Neural cell (in vitro differentiated cells): ENCODE measurements at regions not wholly inside any gene's neighbourhood (a gene's known extent, or its start where the extent isn't known, plus 50 kb on each side); places are given as distances from the start of the nearest gene placed in this dataset.

Source experiments
- H2AFZ ChIP-seq: fragments of 200-600, 300-800 bp; sonication (generic), shearing (Covaris generic); 2 replicates; pipeline ENCODE4 v1.6.0; 2014; ENCODE audit warnings: low read depth, mild to moderate bottlenecking, antibody characterized with exemption, low read length, moderate library complexity
- H3F3A ChIP-seq: fragments of 200-600 bp; shearing (Covaris generic); 2 replicates; pipeline ENCODE4 v1.6.1; 2016; ENCODE audit warnings: mild to moderate bottlenecking, moderate library complexity, mixed read lengths, antibody characterized with exemption, low read length; ENCODE audit not compliant: insufficient read depth, poor library complexity, severe bottlenecking
- H3K27ac ChIP-seq: fragments of 200-600, 300-800 bp; sonication (generic), shearing (Covaris generic); 2 replicates; pipeline ENCODE4 v1.5.1; 2014; ENCODE audit warnings: mild to moderate bottlenecking, low read length, moderate library complexity
- H3K27me3 ChIP-seq: fragments of 300-800, 200-600 bp; sonication (generic), shearing (Covaris generic); 2 replicates; pipeline ENCODE4 v1.6.0; 2014; ENCODE audit warnings: mild to moderate bottlenecking, low read depth, low read length, moderate library complexity; ENCODE audit not compliant: insufficient read depth
- H3K36me3 ChIP-seq: fragments of 300-800, 200-600 bp; sonication (generic), shearing (Covaris generic); 2 replicates; pipeline ENCODE4 v1.5.1; 2014; ENCODE audit warnings: mild to moderate bottlenecking, antibody characterized with exemption, low read length, moderate library complexity; ENCODE audit not compliant: insufficient read depth
- H3K4me2 ChIP-seq: fragments of 300-800, 200-600 bp; sonication (generic), shearing (Covaris generic); 2 replicates; pipeline ENCODE4 v1.6.0; 2014; ENCODE audit warnings: mild to moderate bottlenecking, low read length
- H3K4me3 ChIP-seq: fragments of 300-800, 200-600 bp; sonication (generic), shearing (Covaris generic); 2 replicates; pipeline ENCODE4 v1.5.1; 2014; ENCODE audit warnings: mild to moderate bottlenecking, low read length, moderate library complexity
- H3K79me2 ChIP-seq: fragments of 200-600 bp; shearing (Covaris generic); replicated peaks from 2 replicates; pipeline ENCODE4 v1.6.0; 2014; ENCODE audit warnings: mild to moderate bottlenecking, low read length, moderate library complexity; ENCODE audit not compliant: insufficient read depth
- H3K9ac ChIP-seq: fragments of 300-800, 200-600 bp; sonication (generic), shearing (Covaris generic); 2 replicates; pipeline ENCODE4 v1.6.1; 2016; ENCODE audit warnings: mild to moderate bottlenecking, low read length, mixed read lengths
- H3K9me2 ChIP-seq: fragments of 200-600 bp; shearing (Covaris generic); 2 replicates; pipeline ENCODE4 v1.6.1; 2016; ENCODE audit warnings: mild to moderate bottlenecking, low read length, mixed read lengths; ENCODE audit not compliant: insufficient read depth
- H3K9me3 ChIP-seq: fragments of 200-600, 300-800 bp; sonication (generic), shearing (Covaris generic); 2 replicates; pipeline ENCODE4 v1.6.1; 2016; ENCODE audit warnings: mild to moderate bottlenecking, mixed run types, low read length, moderate library complexity, mixed read lengths
- H4K20me1 ChIP-seq: fragments of 200-600 bp; shearing (Covaris generic); 2 replicates; pipeline ENCODE4 v1.6.1; 2016; ENCODE audit warnings: mild to moderate bottlenecking, mixed run types; ENCODE audit not compliant: insufficient read depth
- CTCF ChIP-seq: fragments of 450-650 bp; IDR thresholded peaks from 2 replicates; pipeline ENCODE4 v1.5.1; 2014; ENCODE audit warnings: antibody characterized with exemption, mild to moderate bottlenecking, moderate library complexity; ENCODE audit not compliant: poor library complexity, severe bottlenecking
- EP300 ChIP-seq: fragments of 450-650 bp; conservative IDR thresholded peaks from 2 replicates; pipeline ENCODE4 v1.6.1; 2014; ENCODE audit warnings: antibody characterized with exemption, mild to moderate bottlenecking, moderate library complexity; ENCODE audit not compliant: poor library complexity, severe bottlenecking
- EZH2 ChIP-seq: fragments of 200-600, 300-800 bp; shearing (Covaris generic), sonication (generic); IDR thresholded peaks from 2 replicates; pipeline ENCODE4 v1.6.1; 2014; ENCODE audit warnings: antibody characterized with exemption, low read length, borderline replicate concordance, mild to moderate bottlenecking; ENCODE audit not compliant: insufficient read depth, poor library complexity, severe bottlenecking
- MXI1 ChIP-seq: fragments of 450-650 bp; conservative IDR thresholded peaks from 2 replicates; pipeline ENCODE4 v1.6.1; 2014; ENCODE audit warnings: antibody characterized with exemption, mild to moderate bottlenecking; ENCODE audit not compliant: poor library complexity, severe bottlenecking
- POLR2AphosphoS5 ChIP-seq: IDR thresholded peaks from 2 replicates; pipeline ENCODE4 v1.6.1; 2012
- RAD21 ChIP-seq: fragments of 450-650 bp; conservative IDR thresholded peaks from 2 replicates; pipeline ENCODE4 v1.6.1; 2014; ENCODE audit warnings: antibody characterized with exemption, mild to moderate bottlenecking, moderate library complexity
- REST ChIP-seq: IDR thresholded peaks from 2 replicates; pipeline ENCODE4 v1.6.1; 2012; ENCODE audit warnings: borderline replicate concordance
- SMC3 ChIP-seq: fragments of 450-650 bp; conservative IDR thresholded peaks from 2 replicates; pipeline ENCODE4 v1.6.1; 2014; ENCODE audit warnings: antibody characterized with exemption, mild to moderate bottlenecking, moderate library complexity; ENCODE audit not compliant: poor library complexity
- TAF1 ChIP-seq: IDR thresholded peaks from 2 replicates; pipeline ENCODE4 v1.6.1; 2012; ENCODE audit warnings: low read depth

GRCh38 chr10:114729103-114729659 lies 71.1 kb upstream of the ABLIM1 start:
- H3K9ac ChIP-seq = no peak overlapping the region
- no peak overlapping the region for H2AFZ ChIP-seq
- H3K9me3 ChIP-seq = no peaks in the 10 kb centered on the region
- no peaks in the 10 kb centered on the region for H3K9me2 ChIP-seq
- H3K4me2 ChIP-seq = no peak overlapping the region
- no peaks in the 10 kb centered on the region for H4K20me1 ChIP-seq
- no peaks in the 10 kb centered on the region for H3F3A ChIP-seq
- TF ChIP-seq REST = no peak
- TF ChIP-seq SMC3 = no peak
- no peak for TF ChIP-seq EP300
- TF ChIP-seq POLR2AphosphoS5 = no peak
- no peak for TF ChIP-seq CTCF
- no peak for TF ChIP-seq EZH2
- no peak for TF ChIP-seq MXI1
- TF ChIP-seq RAD21 = no peak
- TF ChIP-seq TAF1 = no peak
- no peaks in the 10 kb centered on the region for H3K27me3 ChIP-seq
- no peaks in the 10 kb centered on the region for H3K79me2 ChIP-seq
- H3K27ac ChIP-seq = no peak overlapping the region
- H3K4me3 ChIP-seq = no peak overlapping the region
- no peaks in the 10 kb centered on the region for H3K36me3 ChIP-seq

- Histone ChIP-seq H3K4me3 (no peak overlapping the region), H3K27me3 (no peaks in the 10 kb centered on the region), H4K20me1 (no peaks in the 10 kb centered on the region), H3K4me2 (no peak overlapping the region), H3K27ac (no peak overlapping the region), H2AFZ (no peak overlapping the region), H3F3A (no peaks in the 10 kb centered on the region), H3K79me2 (no peaks in the 10 kb centered on the region), H3K9me3 (no peaks in the 10 kb centered on the region), H3K9me2 (no peaks in the 10 kb centered on the region), H3K9ac (no peak overlapping the region), H3K36me3 (no peaks in the 10 kb centered on the region)
- no peak for TF ChIP-seq TAF1
Measured at GRCh38 chr10:114730291-114730690, 72.2 kb upstream of the ABLIM1 start.

- no peak overlapping the region for H3K9ac ChIP-seq
- no peaks in the 10 kb centered on the region for H3K9me2 ChIP-seq
- no peak overlapping the region for H3K27ac ChIP-seq
- no peaks in the 10 kb centered on the region for H3F3A ChIP-seq
- H3K9me3 ChIP-seq = no peaks in the 10 kb centered on the region
- H2AFZ ChIP-seq = no peak overlapping the region
- no peak overlapping the region for H3K4me2 ChIP-seq
- H3K36me3 ChIP-seq = no peaks in the 10 kb centered on the region
- H3K79me2 ChIP-seq = no peaks in the 10 kb centered on the region
- no peaks in the 10 kb centered on the region for H4K20me1 ChIP-seq
- H3K4me3 ChIP-seq = no peak overlapping the region
- H3K27me3 ChIP-seq = no peaks in the 10 kb centered on the region
- TF ChIP-seq MXI1 (no peak), RAD21 (no peak), SMC3 (no peak), TAF1 (no peak), REST (no peak), CTCF (no peak), POLR2AphosphoS5 (no peak), EP300 (no peak), EZH2 (no peak)
Measured at GRCh38 chr10:114732931-114733330, 74.9 kb upstream of the ABLIM1 start.
